ENCODE measurements at regions not wholly inside any gene's neighbourhood (a gene's known extent, or its start where the extent isn't known, plus 50 kb on each side); places are given as distances from the start of the nearest gene placed in this dataset.
"Not testable (repeated sequence)": the region's sequence is repeated elsewhere in the genome, so short reads cannot be mapped to it uniquely, and the experiment has no call there.

GRCh38 chr2:226308986-226309385 is 490.6 kb downstream of the IRS1 start:
- no peak for DNase-seq

- no peak for DNase-seq
Measured at GRCh38 chr2:226308323-226308680, 491.3 kb downstream of the IRS1 start.

- no peak for DNase-seq
Measured at GRCh38 chr2:226307487-226308322, 491.9 kb downstream of the IRS1 start.

GRCh38 chr2:226306969-226307368 is 492.7 kb downstream of the IRS1 start:
- DNase-seq = no peak

GRCh38 chr2:226304308-226304707 is 495.3 kb downstream of the IRS1 start:
- DNase-seq = no peak

- no peak for DNase-seq
Measured at GRCh38 chr2:226303707-226304106, 495.9 kb downstream of the IRS1 start.

GRCh38 chr2:226300196-226300886 is 499.3 kb downstream of the IRS1 start:
- DNase-seq = no peak

GRCh38 chr2:226299771-226300170 is 499.8 kb downstream of the IRS1 start:
- no peak for DNase-seq

- no peak for DNase-seq
Measured at GRCh38 chr2:226295681-226296080, 503.9 kb downstream of the IRS1 start.

GRCh38 chr2:226295123-226295522 is 504.5 kb downstream of the IRS1 start:
- no peak for DNase-seq

- DNase-seq = not testable (repeated sequence)
Measured at GRCh38 chr2:226291281-226291680, 508.3 kb downstream of the IRS1 start.

GRCh38 chr2:226286916-226287315 is 512.7 kb downstream of the IRS1 start:
- DNase-seq = no peak

GRCh38 chr2:226283796-226284195 is 515.8 kb downstream of the IRS1 start:
- DNase-seq = no peak

- DNase-seq = no peak
Measured at GRCh38 chr2:226282151-226282550, 517.5 kb downstream of the IRS1 start.

GRCh38 chr2:226280136-226280535 is 519.5 kb downstream of the IRS1 start:
- not testable (repeated sequence) for DNase-seq

- DNase-seq = no peak
Measured at GRCh38 chr2:226275215-226275614, 524.4 kb downstream of the IRS1 start.

- no peak for DNase-seq
Measured at GRCh38 chr2:226274143-226274542, 525.5 kb downstream of the IRS1 start.

- DNase-seq = no peak
Measured at GRCh38 chr2:226273440-226273839, 526.2 kb downstream of the IRS1 start.

- DNase-seq = no peak
Measured at GRCh38 chr2:226272435-226272834, 527.2 kb downstream of the IRS1 start.

- DNase-seq = no peak
Measured at GRCh38 chr2:226270285-226271058, 529.1 kb downstream of the IRS1 start.

GRCh38 chr2:226267516-226268289 is 531.9 kb downstream of the IRS1 start:
- DNase-seq = no peak

GRCh38 chr2:226256709-226257376 is 542.8 kb downstream of the IRS1 start:
- no peak for DNase-seq
